ENCODE measurements at regions not wholly inside any gene's neighbourhood (a gene's known extent, or its start where the extent isn't known, plus 50 kb on each side); places are given as distances from the start of the nearest gene placed in this dataset.

DNA sequence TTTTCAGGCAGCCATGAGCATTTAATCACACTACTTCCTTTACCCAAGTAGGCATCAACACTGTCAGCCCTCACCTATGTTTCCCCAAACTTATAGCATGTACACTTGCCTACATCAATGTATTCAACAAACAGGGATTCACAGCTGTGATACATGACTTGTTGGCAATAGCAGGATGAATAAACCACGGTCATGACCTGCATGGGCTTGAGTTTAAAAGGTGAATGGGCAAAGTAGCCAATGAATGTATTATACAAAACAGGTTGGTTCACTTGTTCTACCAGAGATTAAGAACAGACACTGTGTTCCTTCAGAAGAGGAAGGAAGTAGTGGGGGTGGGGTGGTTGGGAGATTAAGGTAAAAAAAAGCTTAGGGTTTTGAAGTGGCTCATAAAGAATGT lies 861.9 kb upstream of the SEMA6D start:
- TF ChIP-seq, protein P1, sequence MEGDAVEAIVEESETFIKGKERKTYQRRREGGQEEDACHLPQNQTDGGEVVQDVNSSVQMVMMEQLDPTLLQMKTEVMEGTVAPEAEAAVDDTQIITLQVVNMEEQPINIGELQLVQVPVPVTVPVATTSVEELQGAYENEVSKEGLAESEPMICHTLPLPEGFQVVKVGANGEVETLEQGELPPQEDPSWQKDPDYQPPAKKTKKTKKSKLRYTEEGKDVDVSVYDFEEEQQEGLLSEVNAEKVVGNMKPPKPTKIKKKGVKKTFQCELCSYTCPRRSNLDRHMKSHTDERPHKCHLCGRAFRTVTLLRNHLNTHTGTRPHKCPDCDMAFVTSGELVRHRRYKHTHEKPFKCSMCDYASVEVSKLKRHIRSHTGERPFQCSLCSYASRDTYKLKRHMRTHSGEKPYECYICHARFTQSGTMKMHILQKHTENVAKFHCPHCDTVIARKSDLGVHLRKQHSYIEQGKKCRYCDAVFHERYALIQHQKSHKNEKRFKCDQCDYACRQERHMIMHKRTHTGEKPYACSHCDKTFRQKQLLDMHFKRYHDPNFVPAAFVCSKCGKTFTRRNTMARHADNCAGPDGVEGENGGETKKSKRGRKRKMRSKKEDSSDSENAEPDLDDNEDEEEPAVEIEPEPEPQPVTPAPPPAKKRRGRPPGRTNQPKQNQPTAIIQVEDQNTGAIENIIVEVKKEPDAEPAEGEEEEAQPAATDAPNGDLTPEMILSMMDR (conservative IDR thresholded peaks at IDR 0.05; ENCODE audit: low read depth, low read length): no peak
- TF ChIP-seq RAD21 (IDR thresholded peaks at IDR 0.05; ENCODE audit: low read length): no peak
- no peak for TF ChIP-seq CHD1 (IDR thresholded peaks at IDR 0.05; ENCODE audit: low read depth, low read length)
- TF ChIP-seq, protein P2, sequence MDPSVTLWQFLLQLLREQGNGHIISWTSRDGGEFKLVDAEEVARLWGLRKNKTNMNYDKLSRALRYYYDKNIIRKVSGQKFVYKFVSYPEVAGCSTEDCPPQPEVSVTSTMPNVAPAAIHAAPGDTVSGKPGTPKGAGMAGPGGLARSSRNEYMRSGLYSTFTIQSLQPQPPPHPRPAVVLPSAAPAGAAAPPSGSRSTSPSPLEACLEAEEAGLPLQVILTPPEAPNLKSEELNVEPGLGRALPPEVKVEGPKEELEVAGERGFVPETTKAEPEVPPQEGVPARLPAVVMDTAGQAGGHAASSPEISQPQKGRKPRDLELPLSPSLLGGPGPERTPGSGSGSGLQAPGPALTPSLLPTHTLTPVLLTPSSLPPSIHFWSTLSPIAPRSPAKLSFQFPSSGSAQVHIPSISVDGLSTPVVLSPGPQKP (IDR thresholded peaks at IDR 0.05; ENCODE audit: borderline replicate concordance, low read depth, low read length): no peak
- no peak for TF ChIP-seq BHLHE40 (IDR thresholded peaks at IDR 0.05; ENCODE audit: low read depth, low read length)
- no peak for TF ChIP-seq POLR2A (IDR thresholded peaks at IDR 0.05; ENCODE audit: low read depth, low read length)
- TF ChIP-seq SMC3 (IDR thresholded peaks at IDR 0.05; ENCODE audit: low read depth, low read length): no peak
- TF ChIP-seq FOS (IDR thresholded peaks at IDR 0.05; ENCODE audit: low read depth, low read length): no peak
- no peak for TF ChIP-seq MAFK (IDR thresholded peaks at IDR 0.05; ENCODE audit: low read depth, low read length)
- TF ChIP-seq CEBPB (IDR thresholded peaks at IDR 0.05; ENCODE audit: low read depth, low read length): no peak
- no peak for TF ChIP-seq MXI1 (IDR thresholded peaks at IDR 0.05; ENCODE audit: borderline replicate concordance, low read depth, low read length)
- no peak for TF ChIP-seq RCOR1 (IDR thresholded peaks at IDR 0.05; ENCODE audit: insufficient replicate concordance, low read length)
- no peak for TF ChIP-seq NFE2L2 (IDR thresholded peaks at IDR 0.05; ENCODE audit: low read depth, low read length)

Data from IMR-90 (cell line).